Osteocyte (in vitro differentiated cells): ENCODE measurements at regions not wholly inside any gene's neighbourhood (a gene's known extent, or its start where the extent isn't known, plus 50 kb on each side); places are given as distances from the start of the nearest gene placed in this dataset.

Experiments used
- DNase-seq: peaks from one replicate; pipeline ENCODE4 v3.0.0; 2021; ENCODE audit warnings: mixed read lengths; ENCODE audit not compliant: unreplicated experiment; ENCODE audit errors: extremely low spot score
- H3K27ac Mint-ChIP-seq: one replicate; pipeline ENCODE4 v1.8.0; 2021; ENCODE audit warnings: mild to moderate bottlenecking, mixed read lengths; ENCODE audit not compliant: unreplicated experiment
- H3K27me3 Mint-ChIP-seq: one replicate; pipeline ENCODE4 v1.8.0; 2021; ENCODE audit warnings: mixed read lengths; ENCODE audit not compliant: unreplicated experiment
- H3K36me3 Mint-ChIP-seq: one replicate; pipeline ENCODE4 v1.8.0; 2021; ENCODE audit warnings: mixed read lengths; ENCODE audit not compliant: unreplicated experiment
- H3K4me1 Mint-ChIP-seq: one replicate; pipeline ENCODE4 v1.8.0; 2021; ENCODE audit warnings: mixed read lengths; ENCODE audit not compliant: unreplicated experiment
- H3K4me3 Mint-ChIP-seq: one replicate; pipeline ENCODE4 v1.8.0; 2021; ENCODE audit warnings: mild to moderate bottlenecking, moderate library complexity, mixed read lengths; ENCODE audit not compliant: unreplicated experiment
- H3K9me3 Mint-ChIP-seq: one replicate; pipeline ENCODE4 v1.8.0; 2021; ENCODE audit warnings: mixed read lengths; ENCODE audit not compliant: unreplicated experiment
- TF ChIP-seq, protein P1 (sequence below): fragments of 200-600 bp; sonication (generic); IDR thresholded peaks from 2 replicates; pipeline ENCODE4 v1.5.0; 2021; ENCODE audit warnings: antibody characterized with exemption, mild to moderate bottlenecking, moderate library complexity

DNA sequence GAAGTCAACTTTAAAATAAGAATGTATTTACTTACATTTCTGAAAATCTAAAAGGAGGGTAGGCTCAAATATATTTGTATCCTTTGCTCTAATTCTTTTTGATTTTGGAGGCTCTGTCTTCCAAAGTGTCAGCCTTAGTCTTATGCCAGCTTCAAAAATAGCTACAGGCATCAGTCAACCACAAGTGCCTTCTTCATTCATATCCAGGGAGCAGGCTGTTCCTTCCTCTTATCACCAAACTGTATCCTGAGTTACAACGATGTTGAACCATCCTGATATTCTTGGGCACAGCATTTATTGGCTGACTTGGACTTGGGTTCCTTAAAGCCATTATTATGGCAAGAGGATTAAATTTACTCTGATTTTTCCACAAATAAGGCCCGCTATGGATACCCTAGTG, 1161.3 kb downstream of the PCDH17 start:
- no peak overlapping the region for H3K27ac Mint-ChIP-seq
- no peaks in the 10 kb centered on the region for H3K36me3 Mint-ChIP-seq
- H3K27me3 Mint-ChIP-seq, result no peaks in the 10 kb centered on the region
- peaks cover 4% of the 10 kb centered on the region for H3K9me3 Mint-ChIP-seq
- TF ChIP-seq, protein P1, sequence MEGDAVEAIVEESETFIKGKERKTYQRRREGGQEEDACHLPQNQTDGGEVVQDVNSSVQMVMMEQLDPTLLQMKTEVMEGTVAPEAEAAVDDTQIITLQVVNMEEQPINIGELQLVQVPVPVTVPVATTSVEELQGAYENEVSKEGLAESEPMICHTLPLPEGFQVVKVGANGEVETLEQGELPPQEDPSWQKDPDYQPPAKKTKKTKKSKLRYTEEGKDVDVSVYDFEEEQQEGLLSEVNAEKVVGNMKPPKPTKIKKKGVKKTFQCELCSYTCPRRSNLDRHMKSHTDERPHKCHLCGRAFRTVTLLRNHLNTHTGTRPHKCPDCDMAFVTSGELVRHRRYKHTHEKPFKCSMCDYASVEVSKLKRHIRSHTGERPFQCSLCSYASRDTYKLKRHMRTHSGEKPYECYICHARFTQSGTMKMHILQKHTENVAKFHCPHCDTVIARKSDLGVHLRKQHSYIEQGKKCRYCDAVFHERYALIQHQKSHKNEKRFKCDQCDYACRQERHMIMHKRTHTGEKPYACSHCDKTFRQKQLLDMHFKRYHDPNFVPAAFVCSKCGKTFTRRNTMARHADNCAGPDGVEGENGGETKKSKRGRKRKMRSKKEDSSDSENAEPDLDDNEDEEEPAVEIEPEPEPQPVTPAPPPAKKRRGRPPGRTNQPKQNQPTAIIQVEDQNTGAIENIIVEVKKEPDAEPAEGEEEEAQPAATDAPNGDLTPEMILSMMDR, result no peak
- no peak overlapping the region for H3K4me3 Mint-ChIP-seq
- DNase-seq, result no peak
- no peaks in the 10 kb centered on the region for H3K4me1 Mint-ChIP-seq

DNA sequence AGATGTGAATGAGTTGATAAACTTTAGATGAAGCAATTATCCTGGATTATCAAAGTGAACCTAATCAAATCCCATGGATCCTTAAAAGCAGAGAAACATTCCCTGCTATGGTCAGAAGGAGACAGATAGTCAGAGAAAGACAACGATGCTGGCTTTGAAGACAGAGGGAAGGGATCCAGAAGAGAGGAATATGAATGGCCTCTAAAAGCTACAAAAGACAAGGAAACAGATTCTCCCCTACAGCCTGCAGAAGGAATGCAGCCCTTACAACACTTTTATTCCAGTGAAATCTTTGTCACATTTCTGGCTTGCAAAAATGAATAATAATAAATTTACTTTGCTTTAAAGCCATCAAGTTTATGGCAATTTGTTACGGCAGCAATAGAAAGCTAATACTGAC, 1164.2 kb downstream of the PCDH17 start:
- Mint-ChIP-seq H3K4me1 (no peaks in the 10 kb centered on the region), H3K36me3 (no peaks in the 10 kb centered on the region), H3K9me3 (no peaks in the 10 kb centered on the region), H3K27me3 (no peaks in the 10 kb centered on the region), H3K4me3 (no peak overlapping the region), H3K27ac (no peak overlapping the region)
- TF ChIP-seq, protein P1, result no peak
- no peak for DNase-seq

GRCh38 chr13:58804832-58805231, 1173.3 kb downstream of the PCDH17 start:
- H3K27ac Mint-ChIP-seq, result no peak overlapping the region
- H3K27me3 Mint-ChIP-seq, result peaks cover 1% of the 10 kb centered on the region
- TF ChIP-seq, protein P1, result no peak
- no peaks in the 10 kb centered on the region for H3K36me3 Mint-ChIP-seq
- no peaks in the 10 kb centered on the region for H3K4me1 Mint-ChIP-seq
- no peak overlapping the region for H3K4me3 Mint-ChIP-seq
- DNase-seq, result no peak
- H3K9me3 Mint-ChIP-seq, result no peaks in the 10 kb centered on the region

DNA sequence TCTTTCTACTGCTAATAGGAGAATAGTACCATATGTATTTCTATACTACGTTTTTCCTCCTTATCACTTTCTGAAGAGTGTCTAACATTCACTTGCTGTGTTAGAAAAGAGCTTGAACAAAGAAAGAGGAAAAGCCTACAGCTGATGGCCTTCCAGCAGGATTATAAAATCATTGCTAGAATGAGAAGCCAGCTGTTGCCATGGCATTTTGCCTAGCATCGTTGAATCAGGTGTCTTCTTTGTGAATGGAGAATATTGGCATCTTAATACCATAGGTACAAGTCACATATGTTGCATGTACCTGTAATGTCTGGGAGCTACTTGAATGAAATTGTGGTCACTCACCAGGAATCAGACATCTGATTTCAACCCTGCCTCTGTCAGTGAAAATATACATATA, 1174.9 kb downstream of the PCDH17 start:
- no peaks in the 10 kb centered on the region for H3K36me3 Mint-ChIP-seq
- TF ChIP-seq, protein P1, result no peak
- H3K9me3 Mint-ChIP-seq, result no peaks in the 10 kb centered on the region
- peaks cover 1% of the 10 kb centered on the region for H3K27me3 Mint-ChIP-seq
- H3K4me3 Mint-ChIP-seq, result no peak overlapping the region
- no peak overlapping the region for H3K27ac Mint-ChIP-seq
- H3K4me1 Mint-ChIP-seq, result no peaks in the 10 kb centered on the region
- no peak for DNase-seq

- Mint-ChIP-seq H3K4me1 (no peaks in the 10 kb centered on the region), H3K9me3 (peaks cover 5% of the 10 kb centered on the region), H3K4me3 (no peak overlapping the region), H3K27me3 (no peaks in the 10 kb centered on the region), H3K36me3 (no peaks in the 10 kb centered on the region), H3K27ac (no peak overlapping the region)
- no peak for DNase-seq
- TF ChIP-seq, protein P1, result no peak
Observed at GRCh38 chr13:58823701-58824100, 1192.2 kb downstream of the PCDH17 start.
